GM18870 (cell line): ENCODE measurements at regions not wholly inside any gene's neighbourhood (a gene's known extent, or its start where the extent isn't known, plus 50 kb on each side); places are given as distances from the start of the nearest gene placed in this dataset.
"Not testable (repeated sequence)": the region's sequence is repeated elsewhere in the genome, so short reads cannot be mapped to it uniquely, and the experiment has no call there.

Experiments used
- ATAC-seq: cut with Tn5 transposase; IDR thresholded peaks from one replicate; pipeline ENCODE4 v1.9.1; 2021; ENCODE audit warnings: moderate library complexity; ENCODE audit not compliant: unreplicated experiment

DNA sequence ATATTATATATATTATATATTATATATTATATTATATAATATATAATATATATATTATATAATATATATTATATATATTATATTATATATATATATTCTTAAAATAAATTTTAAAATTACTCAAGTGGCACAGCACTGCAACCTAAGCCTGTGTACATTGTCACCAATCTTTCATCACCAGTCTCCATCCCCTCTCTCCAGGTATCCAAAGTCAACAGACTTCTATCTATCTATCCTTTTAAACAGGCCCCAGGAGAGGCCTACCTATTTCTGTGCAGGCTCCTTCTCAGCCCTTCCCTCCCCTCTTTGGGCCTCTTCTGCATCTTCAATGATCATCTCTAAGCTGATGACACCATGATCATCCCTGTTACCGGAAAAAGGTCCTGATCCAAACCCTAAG lies 111.7 kb downstream of the RHOU start:
- no peak for ATAC-seq

- not testable (repeated sequence) for ATAC-seq
These were observed 112.2 kb downstream of the RHOU start for GRCh38 chr1:228847451-228847850.

- no peak for ATAC-seq
These were observed 113.1 kb downstream of the RHOU start for GRCh38 chr1:228848406-228848805.

GRCh38 chr1:228849011-228849541 lies 113.8 kb downstream of the RHOU start:
- peak; percentile 83 for ATAC-seq

GRCh38 chr1:228850141-228851100 lies 115.1 kb downstream of the RHOU start:
- ATAC-seq: no peak

GRCh38 chr1:228851193-228851592 lies 115.9 kb downstream of the RHOU start:
- ATAC-seq: no peak

GRCh38 chr1:228851618-228852017 lies 116.3 kb downstream of the RHOU start:
- ATAC-seq: no peak

- ATAC-seq: no peak
These were observed 116.7 kb downstream of the RHOU start for GRCh38 chr1:228852024-228852423.

DNA sequence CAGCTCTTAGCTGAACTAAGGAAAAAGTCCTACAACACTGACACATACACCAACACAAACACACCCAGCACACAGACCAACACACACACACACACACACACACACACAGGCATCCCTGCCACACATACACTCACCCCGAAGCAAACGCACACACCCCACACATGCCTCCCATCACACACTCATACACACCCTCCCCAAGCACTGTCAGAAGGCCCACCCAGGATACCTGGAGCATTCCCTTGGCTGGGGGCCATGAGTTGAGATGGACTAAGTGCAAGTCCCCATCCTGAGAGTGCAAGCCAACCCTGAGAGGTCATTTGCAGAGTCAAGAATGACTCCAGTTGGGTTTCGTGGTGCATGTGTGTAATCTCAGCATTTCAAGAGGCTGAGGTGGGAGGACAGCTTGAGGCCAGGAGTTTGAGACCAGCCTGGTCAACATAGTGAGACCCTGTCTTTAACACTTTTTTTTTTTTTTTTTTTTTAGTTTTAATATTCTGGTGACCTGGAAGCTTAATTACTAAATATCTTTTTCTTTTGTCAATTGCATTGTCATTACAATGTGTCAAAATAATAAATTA lies 117.3 kb downstream of the RHOU start:
- no peak for ATAC-seq

DNA sequence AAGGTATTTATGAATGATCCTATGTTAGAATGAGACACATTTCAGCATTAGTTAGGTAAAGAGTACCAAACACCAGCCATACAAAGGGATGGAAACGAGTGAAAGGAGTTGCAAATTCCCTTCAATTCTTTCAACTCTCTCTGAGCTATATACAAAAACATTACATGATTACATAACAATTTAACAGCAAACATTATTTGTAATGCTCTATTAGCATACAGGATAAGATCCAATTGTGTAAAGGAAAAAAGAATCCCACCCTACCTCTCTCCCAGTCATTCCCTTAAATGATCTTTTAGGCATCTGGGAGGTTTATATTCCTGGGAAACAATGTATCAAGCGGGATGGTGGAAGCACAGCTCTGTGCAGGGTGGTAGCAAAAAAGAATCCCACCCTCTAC lies 117.9 kb downstream of the RHOU start:
- no peak for ATAC-seq

DNA sequence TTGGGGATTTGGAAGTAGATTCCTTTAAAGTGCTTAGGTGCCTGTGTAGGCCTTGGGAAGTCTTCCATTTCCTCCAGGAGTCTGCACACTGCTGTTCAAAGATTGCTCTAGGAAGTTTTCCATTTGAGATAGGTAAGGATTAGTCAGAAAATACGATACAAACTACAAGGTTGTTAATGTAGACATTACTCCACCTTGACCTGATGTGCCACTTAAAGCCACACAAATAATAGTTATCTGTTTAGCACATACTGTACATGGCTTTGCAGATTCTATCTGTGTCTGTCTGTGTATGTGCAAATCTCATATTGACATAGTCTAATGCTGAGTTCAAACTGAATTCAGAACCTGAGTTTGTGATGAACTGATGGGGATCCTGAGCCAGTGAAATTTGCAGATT lies 118.4 kb downstream of the RHOU start:
- no peak for ATAC-seq

GRCh38 chr1:228854907-228855306 lies 119.6 kb downstream of the RHOU start:
- no peak for ATAC-seq

- no peak for ATAC-seq
These were observed 122.3 kb downstream of the RHOU start for GRCh38 chr1:228857611-228858010.

DNA sequence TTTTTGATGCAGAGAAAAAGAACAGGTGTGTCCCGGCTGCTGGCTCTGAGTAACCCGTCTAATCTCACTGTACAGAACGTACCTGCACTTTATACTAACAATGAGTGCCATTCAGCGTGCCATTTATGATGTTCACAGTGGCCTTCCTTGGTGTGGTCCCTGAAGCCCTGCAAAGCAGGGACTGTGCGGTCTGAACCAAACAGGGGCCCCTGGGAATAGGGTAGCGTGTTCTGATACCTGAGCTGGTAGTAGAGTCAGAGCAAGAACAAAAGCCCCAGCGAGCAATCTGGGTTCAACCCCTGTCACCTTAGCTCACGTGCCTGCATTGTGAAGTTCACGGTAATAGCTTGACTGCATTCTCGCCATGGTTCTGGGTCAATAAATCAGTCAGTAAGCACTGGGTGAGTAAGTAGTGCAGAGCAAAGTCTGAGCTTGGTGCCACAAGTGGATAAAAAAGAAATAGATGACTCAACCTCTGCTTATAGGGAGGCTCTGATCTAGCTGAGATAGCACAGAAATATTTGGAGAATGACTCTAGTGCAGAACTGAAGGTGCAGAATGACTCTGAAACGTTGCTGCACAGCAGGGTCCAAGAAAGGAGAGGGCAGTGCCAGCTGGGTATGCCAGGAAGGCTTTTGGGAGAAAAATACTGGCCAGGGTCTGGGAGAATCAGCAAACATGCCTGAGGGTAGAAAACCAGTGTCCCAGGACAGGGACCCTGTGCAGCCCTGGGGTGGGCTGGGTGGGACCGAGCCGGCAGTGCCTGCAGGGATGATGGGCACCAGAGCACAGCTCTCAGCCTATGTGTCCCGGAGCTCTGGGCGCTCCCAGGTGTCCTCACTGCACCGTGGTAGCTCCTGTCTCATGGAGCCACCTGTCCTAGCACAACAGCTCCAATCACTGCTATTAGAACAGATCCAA lies 125.9 kb downstream of the RHOU start:
- ATAC-seq: peak; percentile 78

DNA sequence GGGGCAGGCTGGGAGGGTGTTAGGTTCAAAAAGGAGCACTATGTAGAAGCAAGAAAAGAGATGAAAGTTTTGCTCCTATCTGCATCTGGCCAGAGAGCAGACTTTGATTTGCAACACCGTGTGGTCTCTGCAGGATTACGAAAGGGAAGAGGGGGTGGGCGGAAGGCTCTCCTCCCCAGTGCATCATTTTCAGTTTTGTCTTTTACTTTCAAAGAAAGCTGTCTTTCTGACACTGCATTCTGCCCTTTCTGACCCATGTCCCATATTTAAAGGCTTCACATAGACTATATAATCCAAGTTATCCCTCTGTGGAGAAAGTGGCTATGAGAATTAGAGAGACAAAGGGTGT lies 126.5 kb downstream of the RHOU start:
- no peak for ATAC-seq

DNA sequence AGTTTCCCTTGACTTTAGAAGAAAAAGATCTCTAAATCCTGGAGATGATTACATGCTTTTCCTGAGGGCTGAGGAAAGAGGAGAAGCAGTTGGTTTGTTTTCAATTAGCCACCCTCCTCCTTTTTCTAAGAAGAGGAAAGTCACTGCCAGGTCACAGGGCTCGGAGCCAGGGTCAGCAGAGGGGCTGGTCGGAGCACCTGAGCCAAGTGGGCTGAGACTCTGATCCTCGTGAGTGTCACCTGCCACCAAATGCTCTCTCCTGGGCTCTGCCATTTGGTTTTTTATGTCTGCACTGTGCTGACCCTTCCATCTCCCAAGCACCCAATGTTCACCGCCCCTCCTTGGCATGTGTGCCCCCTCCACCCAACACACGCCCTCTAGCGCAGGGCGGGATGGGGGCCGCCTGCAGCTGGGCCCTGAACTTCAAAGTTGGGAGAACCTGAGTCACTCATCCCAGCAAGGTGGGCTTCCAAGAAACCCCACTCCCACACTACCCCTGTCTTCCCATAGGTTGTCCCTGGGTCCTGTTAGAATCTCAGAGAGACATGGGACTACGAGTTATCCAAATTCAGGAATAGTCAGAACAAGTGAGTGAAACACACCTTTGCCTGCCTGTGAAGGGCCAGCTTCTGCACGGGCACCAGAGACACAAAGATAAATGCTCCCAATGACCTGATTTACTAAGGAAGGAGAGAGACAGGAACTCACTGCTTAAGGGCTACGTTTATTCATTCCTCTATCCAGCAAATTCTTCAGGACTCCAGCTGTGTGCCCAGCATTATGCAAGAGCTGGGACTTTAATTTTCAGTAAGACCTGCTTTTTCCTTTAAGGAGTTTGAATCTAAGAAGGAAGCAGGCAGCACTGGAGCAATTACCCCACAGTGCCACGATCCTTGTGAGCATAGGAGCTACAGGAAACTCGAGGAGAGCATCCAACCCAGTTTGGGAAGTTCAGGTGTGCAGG lies 127.5 kb downstream of the RHOU start:
- ATAC-seq: no peak

DNA sequence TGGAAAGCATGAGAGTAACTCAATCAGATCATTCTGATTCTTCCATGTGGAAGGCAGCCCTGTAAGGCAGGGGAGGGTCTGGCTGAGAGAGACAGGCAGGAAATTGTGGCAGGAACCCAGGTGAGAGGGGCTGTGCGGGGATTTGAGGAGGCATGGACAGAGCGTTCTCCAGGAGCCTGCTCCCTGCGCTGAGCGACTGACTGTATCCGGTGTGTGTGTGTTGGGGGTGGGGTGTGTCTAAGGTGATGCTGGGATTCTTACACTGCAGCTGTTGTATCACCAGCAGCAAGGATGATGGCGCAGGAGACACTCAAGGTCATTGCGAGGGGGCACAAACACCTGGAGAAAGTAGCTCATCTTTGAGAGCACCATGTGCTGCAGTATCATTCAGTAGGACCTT lies 128.5 kb downstream of the RHOU start:
- no peak for ATAC-seq

DNA sequence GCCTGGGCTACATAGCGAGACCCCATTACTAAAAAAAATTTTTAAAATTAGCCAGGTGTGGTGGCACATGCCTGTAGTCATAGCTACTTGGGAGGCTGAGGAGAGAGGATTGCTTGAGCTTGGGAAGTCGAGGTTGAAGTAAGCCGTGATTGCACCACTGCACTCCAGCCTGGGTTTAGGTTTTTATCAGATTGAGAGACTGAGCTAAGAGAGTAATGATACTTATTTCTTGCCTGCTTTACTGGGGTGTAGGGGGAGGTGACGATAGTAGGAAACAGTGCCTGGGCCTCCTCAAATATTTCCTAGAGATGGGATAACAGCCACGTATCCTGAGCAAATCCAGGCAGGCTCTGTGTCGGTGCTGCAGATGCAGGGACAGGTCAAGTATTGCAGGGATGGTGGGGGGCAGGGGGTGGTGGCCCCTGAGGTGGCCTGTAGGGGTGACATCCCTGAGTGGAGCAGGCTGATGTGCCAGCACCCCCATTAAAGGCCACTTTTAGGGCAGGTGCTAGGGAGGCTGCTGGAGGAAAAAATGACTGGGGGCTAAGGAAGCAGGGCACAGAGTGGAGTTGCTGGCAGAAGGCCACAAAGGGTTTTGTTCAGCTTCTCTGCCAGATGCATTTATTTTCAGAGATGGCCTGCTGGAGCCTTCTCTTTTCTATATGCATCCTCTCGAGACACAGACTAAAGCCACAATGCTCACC lies 130.5 kb downstream of the RHOU start:
- no peak for ATAC-seq

- ATAC-seq: no peak
These were observed 131.2 kb downstream of the RHOU start for GRCh38 chr1:228866468-228866867.
